Epidermal melanocyte (primary cell): ENCODE measurements at regions not wholly inside any gene's neighbourhood (a gene's known extent, or its start where the extent isn't known, plus 50 kb on each side); places are given as distances from the start of the nearest gene placed in this dataset.
"Not testable (repeated sequence)": the region's sequence is repeated elsewhere in the genome, so short reads cannot be mapped to it uniquely, and the experiment has no call there.

ENCODE experiments used
- DNase-seq: peaks from one replicate; pipeline ENCODE4 v3.0.0; 2011; ENCODE audit warnings: low spot score; ENCODE audit not compliant: insufficient read length

DNA sequence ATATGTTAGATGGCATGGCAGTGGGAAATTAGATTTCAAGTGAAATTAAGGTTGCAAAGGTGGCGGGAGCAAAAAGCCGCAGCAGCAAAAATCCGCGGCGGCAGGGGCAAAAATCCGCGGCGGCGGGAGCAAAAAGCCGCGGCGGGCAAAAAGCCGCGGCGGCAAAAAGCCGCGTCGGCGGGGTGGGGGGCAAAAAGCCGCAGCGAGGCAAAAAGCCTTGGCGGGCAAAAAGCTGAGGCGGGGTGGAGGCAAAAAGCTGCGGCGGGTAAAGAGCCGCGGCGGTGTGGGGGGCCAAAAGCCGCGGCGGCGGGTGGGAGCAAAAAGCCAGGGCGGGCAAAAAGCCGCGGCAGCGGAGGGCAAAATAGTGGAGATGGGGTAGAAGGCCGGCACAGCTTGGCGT lies 197.6 kb downstream of the TP53TG3 start:
- DNase-seq, result not testable (repeated sequence)

DNA sequence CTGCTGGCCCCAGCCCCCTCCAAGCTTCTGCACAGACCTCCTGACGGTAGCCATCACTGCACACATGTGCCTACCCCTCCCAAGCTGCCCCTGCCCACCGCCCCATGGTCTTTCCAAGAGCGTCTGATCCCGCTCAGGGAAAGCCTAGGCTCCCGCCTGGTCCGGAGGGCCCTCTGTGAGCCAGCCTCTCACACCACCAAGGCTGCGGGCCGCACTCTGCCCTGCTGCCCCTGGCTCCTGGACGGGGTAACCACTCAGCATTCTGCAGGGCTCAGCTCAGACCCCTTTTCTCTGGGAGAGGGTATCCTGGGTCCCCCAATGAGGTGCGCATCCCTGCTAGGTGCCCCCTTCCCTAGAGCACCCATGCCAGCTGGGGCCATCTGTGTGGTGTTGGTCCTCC lies 198.4 kb downstream of the TP53TG3 start:
- not testable (repeated sequence) for DNase-seq

DNA sequence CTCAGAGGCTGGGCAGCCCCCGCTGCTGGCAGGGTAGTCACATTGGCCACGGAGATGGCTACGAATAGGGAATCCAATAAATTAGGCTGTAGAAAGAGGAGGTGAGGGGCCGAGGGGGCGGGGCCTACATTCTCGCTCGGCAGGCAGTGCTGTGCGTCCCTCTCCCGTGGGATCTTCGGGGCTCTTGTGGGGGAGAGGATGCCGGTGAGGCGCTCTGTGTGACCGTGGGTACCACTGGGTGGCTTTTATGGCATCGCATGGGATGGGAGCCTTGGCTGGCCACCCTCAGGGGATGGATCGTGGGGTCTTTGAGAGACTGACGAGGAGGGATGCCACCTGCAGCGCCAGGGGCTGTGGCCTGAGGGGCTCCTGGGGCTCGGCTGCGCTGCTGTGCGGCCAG lies 201.6 kb downstream of the TP53TG3 start:
- DNase-seq, result not testable (repeated sequence)

DNA sequence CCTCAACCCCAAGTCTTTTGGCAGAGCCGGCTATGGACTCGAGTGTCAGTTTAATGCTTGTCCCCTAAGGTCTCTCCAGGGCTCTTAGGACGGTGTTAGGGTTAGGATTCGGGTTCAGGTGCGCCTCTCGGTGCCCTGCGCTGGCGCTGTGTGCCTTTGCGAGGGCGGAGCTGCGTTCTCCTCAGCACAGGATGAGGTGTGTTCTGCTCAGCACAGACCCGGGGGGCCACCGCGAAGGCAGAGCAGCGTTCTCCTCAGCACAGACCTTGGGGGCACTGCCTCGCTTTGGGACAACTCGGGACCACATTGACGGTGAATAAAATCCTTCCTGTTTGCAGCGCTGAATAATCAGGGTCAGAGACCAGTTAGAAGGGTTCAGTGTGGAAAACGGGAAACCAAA lies 208.6 kb downstream of the TP53TG3D start:
- peak; percentile 0 for DNase-seq

DNA sequence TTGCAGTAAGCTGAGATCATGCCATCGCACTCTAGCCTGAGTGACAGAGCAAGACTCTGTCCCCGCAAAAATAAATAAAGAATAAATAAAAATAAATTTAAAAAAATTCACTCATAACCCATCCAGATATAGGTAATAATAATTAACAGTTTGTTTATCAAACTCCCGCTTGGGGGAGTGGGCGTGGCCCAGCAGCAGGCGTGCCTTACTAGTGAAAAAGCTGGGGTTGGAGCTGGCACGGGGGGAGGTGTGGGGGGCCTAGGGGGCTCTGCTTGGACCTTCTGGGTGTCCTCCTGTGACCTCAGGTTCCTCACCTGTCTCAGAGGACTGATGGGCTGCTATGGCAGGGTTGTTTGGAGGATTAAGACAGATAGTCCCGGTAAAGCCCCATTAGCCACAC lies 207.9 kb downstream of the TP53TG3D start:
- not testable (repeated sequence) for DNase-seq
